Natural killer cell treated with Interleukin-12 subunit alpha and Interleukin-12 subunit beta and Interleukin-15 and Interleukin-18, amount 100 ng/mL, for 72 hours (primary cell): ENCODE measurements at regions not wholly inside any gene's neighbourhood (a gene's known extent, or its start where the extent isn't known, plus 50 kb on each side); places are given as distances from the start of the nearest gene placed in this dataset.
"Not testable (repeated sequence)": the region's sequence is repeated elsewhere in the genome, so short reads cannot be mapped to it uniquely, and the experiment has no call there.

Experiments used
- ATAC-seq, 2 donors: fragments of 150-1000 bp; cut with Tn5 transposase in 1 of 2; sonication (Bioruptor Pico), chemical (Tn5 transposase) in 1 of 2; 2 replicates each; pipeline ENCODE4 v1.10.0; 2021
- DNase-seq: peaks from one replicate; pipeline ENCODE4 v3.0.0; 2022; ENCODE audit warnings: low spot score
- H3K27ac Mint-ChIP-seq, 2 donors: 1 replicate in 1 of 2; 2 replicates in 1 of 2; pipeline ENCODE4 v1.8.0; 2022; ENCODE audit warnings: mixed read lengths in 2 of 2, mild to moderate bottlenecking in 1 of 2, moderate library complexity in 1 of 2
- H3K27me3 Mint-ChIP-seq, 2 donors: 1 replicate in 1 of 2; 2 replicates in 1 of 2; pipeline ENCODE4 v1.8.0; 2022; ENCODE audit warnings: mixed read lengths in 2 of 2
- H3K36me3 Mint-ChIP-seq: one replicate; pipeline ENCODE4 v1.8.0; 2022; ENCODE audit warnings: mixed read lengths
- H3K4me1 Mint-ChIP-seq, 2 donors: 1 replicate in 1 of 2; 2 replicates in 1 of 2; pipeline ENCODE4 v1.8.0; 2022; ENCODE audit warnings: low read depth in 2 of 2, mixed read lengths in 2 of 2, mild to moderate bottlenecking in 1 of 2
- H3K4me3 Mint-ChIP-seq: one replicate; pipeline ENCODE4 v1.8.0; 2022; ENCODE audit warnings: mixed read lengths
- H3K9me3 Mint-ChIP-seq: 2 replicates; pipeline ENCODE4 v1.8.0; 2022; ENCODE audit warnings: mixed read lengths

- Mint-ChIP-seq H3K27ac (no peak overlapping the region), H3K36me3 (no peaks in the 10 kb centered on the region), H3K9me3 (peaks cover 3% of the 10 kb centered on the region), H3K4me1 (no peaks in the 10 kb centered on the region), H3K27me3 (peaks cover 15 to 34% of the 10 kb centered on the region in 2 donors), H3K4me3 (no peak overlapping the region)
- ATAC-seq (no peak), DNase-seq (no peak)
These were observed 117.6 kb downstream of the SEM1 start for GRCh38 chr7:96591900-96592676.

- Mint-ChIP-seq H3K27me3 (peaks cover 15 to 39% of the 10 kb centered on the region in 2 donors), H3K4me3 (no peak overlapping the region), H3K4me1 (no peaks in the 10 kb centered on the region), H3K27ac (no peak overlapping the region), H3K36me3 (no peaks in the 10 kb centered on the region), H3K9me3 (peaks cover 3% of the 10 kb centered on the region)
- ATAC-seq (no peak), DNase-seq (no peak)
These were observed 118.3 kb downstream of the SEM1 start for GRCh38 chr7:96591159-96591899.

DNA sequence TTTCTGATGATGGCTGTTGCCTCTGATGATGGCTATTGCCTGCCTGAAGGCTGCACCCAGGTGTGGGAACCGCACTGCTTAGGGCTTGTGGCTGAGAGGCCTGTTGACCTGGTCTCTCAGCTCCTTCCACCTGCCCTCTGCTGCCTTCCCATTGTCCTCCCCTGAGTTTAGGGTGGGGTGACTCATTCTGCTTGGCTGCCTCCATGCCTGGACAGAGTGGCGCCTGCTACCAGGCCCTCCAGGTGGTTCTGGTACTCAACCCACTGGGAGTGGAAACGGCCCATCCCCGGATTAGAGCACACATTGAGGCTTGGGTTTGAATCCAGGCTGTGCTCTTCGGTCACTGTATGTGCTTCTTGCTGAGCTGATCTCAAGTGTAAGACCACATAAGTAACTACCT is 120.6 kb downstream of the SEM1 start:
- Mint-ChIP-seq H3K27me3 (peaks cover 15 to 50% of the 10 kb centered on the region in 2 donors), H3K4me3 (no peak overlapping the region), H3K9me3 (peaks cover 7% of the 10 kb centered on the region), H3K36me3 (peaks cover 5% of the 10 kb centered on the region), H3K27ac (no peak overlapping the region), H3K4me1 (no peaks in the 10 kb centered on the region)
- no peak for DNase-seq
- no peak for ATAC-seq

GRCh38 chr7:96579119-96579518 is 130.5 kb downstream of the SEM1 start:
- peaks cover 2 to 7% of the 10 kb centered on the region in 2 donors for H3K27me3 Mint-ChIP-seq
- H3K4me3 Mint-ChIP-seq = no peak overlapping the region
- H3K9me3 Mint-ChIP-seq = peaks cover 7% of the 10 kb centered on the region
- H3K36me3 Mint-ChIP-seq = no peaks in the 10 kb centered on the region
- no peak overlapping the region for H3K27ac Mint-ChIP-seq
- DNase-seq (no peak), ATAC-seq (no peak)
- H3K4me1 Mint-ChIP-seq = no peaks in the 10 kb centered on the region

DNA sequence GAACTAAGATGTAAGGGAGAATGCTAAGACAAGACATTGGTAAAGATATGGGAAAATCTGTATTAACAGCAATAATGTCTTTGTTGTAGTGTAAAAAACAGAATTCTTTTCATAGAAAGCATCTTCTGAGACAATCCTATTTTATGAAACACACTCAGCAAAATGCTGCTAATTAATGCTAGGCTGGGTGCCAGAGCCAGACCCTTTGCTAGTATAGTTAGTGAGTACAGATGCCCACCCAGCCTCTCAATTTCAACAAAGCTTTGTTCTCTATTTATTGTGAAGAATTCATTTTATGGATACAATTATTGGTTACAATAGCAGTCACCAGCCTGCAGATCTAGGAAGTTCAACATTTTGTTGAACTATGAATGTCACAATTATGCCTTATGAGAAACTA is 131.0 kb downstream of the SEM1 start:
- Mint-ChIP-seq H3K36me3 (no peaks in the 10 kb centered on the region), H3K27ac (no peak overlapping the region), H3K4me1 (no peaks in the 10 kb centered on the region), H3K9me3 (peaks cover 8% of the 10 kb centered on the region), H3K4me3 (no peak overlapping the region), H3K27me3 (peaks cover 2 to 7% of the 10 kb centered on the region in 2 donors)
- ATAC-seq (no peak), DNase-seq (no peak)

DNA sequence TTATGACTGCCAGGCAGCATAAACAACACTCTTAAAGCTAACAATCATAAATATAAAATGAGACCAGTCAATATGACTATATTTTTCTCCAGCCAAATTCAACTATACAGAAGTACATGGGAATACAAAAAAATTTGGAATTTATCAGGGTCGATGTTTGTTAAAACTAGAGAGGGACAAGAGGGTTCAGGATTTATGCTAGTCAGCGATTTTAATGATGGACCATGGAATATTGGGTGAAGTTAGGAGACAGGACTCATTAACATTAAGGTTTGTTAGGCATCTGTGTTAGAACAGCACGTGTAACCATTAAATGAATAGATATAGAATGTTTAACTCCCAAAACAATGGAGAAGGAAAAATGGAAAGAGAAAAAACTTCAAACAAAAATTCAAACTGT is 146.2 kb downstream of the SEM1 start:
- peaks cover 5 to 24% of the 10 kb centered on the region in 2 donors for H3K27me3 Mint-ChIP-seq
- no peak overlapping the region for H3K27ac Mint-ChIP-seq
- DNase-seq = no peak
- no peak overlapping the region for H3K4me3 Mint-ChIP-seq
- no peaks in the 10 kb centered on the region for H3K36me3 Mint-ChIP-seq
- H3K9me3 Mint-ChIP-seq = no peaks in the 10 kb centered on the region
- H3K4me1 Mint-ChIP-seq = no peaks in the 10 kb centered on the region
- no peak for ATAC-seq

DNA sequence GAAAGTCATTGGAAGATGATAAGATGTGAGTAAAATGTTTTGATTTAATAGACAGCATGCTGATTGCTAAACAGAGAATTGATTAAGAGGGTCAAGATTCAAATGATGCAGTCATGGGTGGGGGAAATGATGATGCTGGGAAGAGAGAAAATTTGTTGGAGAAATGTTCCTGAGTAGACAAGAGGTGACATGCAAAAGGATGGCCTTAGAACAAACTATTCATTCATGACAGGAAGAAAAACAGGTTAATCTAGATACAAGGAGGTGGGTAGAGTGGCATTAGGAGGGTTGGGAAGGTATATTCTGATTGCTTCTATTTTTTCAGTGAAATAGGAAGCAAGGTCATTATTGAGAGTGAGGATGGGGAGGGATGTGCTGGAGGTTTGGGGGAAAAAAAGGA is 146.7 kb downstream of the SEM1 start:
- no peaks in the 10 kb centered on the region for H3K9me3 Mint-ChIP-seq

DNA sequence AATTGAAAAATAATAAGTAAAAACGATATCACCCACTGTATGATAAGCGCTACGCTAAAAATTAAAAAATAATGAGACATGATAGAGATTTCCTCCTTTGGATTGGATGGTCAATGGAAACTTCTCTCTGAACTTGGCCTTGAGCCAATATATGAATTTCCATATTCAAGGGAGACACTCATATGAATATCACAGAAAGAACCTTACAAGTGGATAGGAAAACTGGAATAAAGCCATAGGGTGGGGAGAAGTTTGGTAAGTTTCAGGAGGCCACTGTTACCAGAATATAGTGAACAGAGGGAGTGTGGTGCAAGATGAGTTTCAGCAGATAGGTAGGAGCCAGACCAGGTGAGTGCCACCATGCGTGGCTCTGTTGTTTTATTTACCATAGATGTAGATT is 147.2 kb downstream of the SEM1 start:
- H3K4me3 Mint-ChIP-seq = no peak overlapping the region
- no peaks in the 10 kb centered on the region for H3K9me3 Mint-ChIP-seq
- no peaks in the 10 kb centered on the region for H3K4me1 Mint-ChIP-seq
- no peak for DNase-seq
- no peak overlapping the region for H3K27ac Mint-ChIP-seq
- H3K36me3 Mint-ChIP-seq = no peaks in the 10 kb centered on the region
- peaks cover 5 to 18% of the 10 kb centered on the region in 2 donors for H3K27me3 Mint-ChIP-seq
- no peak for ATAC-seq

More for the DNA sequence above, 146.7 kb downstream of the SEM1 start:
- DNase-seq (no peak), ATAC-seq (no peak)
- Mint-ChIP-seq H3K27me3 (peaks cover 5 to 21% of the 10 kb centered on the region in 2 donors), H3K36me3 (no peaks in the 10 kb centered on the region), H3K27ac (no peak overlapping the region), H3K4me3 (no peak overlapping the region), H3K4me1 (no peaks in the 10 kb centered on the region)

- no peak for ATAC-seq
- no peaks in the 10 kb centered on the region for H3K36me3 Mint-ChIP-seq
- H3K9me3 Mint-ChIP-seq = no peaks in the 10 kb centered on the region
- no peak for DNase-seq
- H3K27ac Mint-ChIP-seq = no peak overlapping the region
- peaks cover 5 to 18% of the 10 kb centered on the region in 2 donors for H3K27me3 Mint-ChIP-seq
- H3K4me1 Mint-ChIP-seq = no peaks in the 10 kb centered on the region
- no peak overlapping the region for H3K4me3 Mint-ChIP-seq
These were observed 147.8 kb downstream of the SEM1 start for GRCh38 chr7:96561892-96562291.

DNA sequence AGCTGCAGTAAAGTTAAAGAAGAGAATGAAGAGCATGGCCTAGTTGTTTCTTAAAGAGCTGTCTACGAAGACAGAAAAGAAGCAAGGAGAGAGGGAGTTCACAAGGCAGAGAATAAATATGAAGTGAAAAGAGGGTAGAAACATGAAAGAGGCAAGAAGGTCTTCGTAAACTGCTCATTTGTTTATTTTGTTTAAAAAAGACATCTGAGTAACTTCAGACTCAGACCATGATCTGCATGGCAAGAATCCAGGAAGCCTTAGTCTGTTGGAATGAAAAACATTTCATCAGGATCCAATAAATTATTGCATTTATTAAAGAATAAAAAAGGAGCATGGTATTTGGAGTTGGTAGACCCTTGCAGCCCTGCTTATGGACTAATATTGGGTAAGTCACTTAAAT is 151.1 kb downstream of the SEM1 start:
- H3K36me3 Mint-ChIP-seq = no peaks in the 10 kb centered on the region
- no peak overlapping the region for H3K4me3 Mint-ChIP-seq

GRCh38 chr7:96558093-96558492 is 151.6 kb downstream of the SEM1 start:
- Mint-ChIP-seq H3K27me3 (peaks cover 6 to 10% of the 10 kb centered on the region in 2 donors), H3K27ac (no peak overlapping the region), H3K9me3 (peaks cover 3% of the 10 kb centered on the region), H3K36me3 (no peaks in the 10 kb centered on the region), H3K4me3 (no peak overlapping the region), H3K4me1 (no peaks in the 10 kb centered on the region)
- DNase-seq (no peak), ATAC-seq (no peak)

More for the DNA sequence above, 151.1 kb downstream of the SEM1 start:
- Mint-ChIP-seq H3K9me3 (peaks cover 3% of the 10 kb centered on the region), H3K27me3 (peaks cover 7 to 15% of the 10 kb centered on the region in 2 donors), H3K4me1 (no peaks in the 10 kb centered on the region), H3K27ac (no peak overlapping the region)
- DNase-seq (no peak), ATAC-seq (no peak)

GRCh38 chr7:96557598-96557997 is 152.0 kb downstream of the SEM1 start:
- H3K36me3 Mint-ChIP-seq, DNase-seq, H3K4me1 Mint-ChIP-seq, H3K4me3 Mint-ChIP-seq, H3K27ac Mint-ChIP-seq, H3K9me3 Mint-ChIP-seq, H3K27me3 Mint-ChIP-seq, ATAC-seq: not testable (repeated sequence)

GRCh38 chr7:96548664-96549063 is 161.0 kb downstream of the SEM1 start:
- no peak for ATAC-seq
- Mint-ChIP-seq H3K4me3 (no peak overlapping the region), H3K36me3 (no peaks in the 10 kb centered on the region), H3K4me1 (no peaks in the 10 kb centered on the region), H3K9me3 (no peaks in the 10 kb centered on the region), H3K27ac (no peak overlapping the region), H3K27me3 (peaks cover 2 to 14% of the 10 kb centered on the region in 2 donors)
- DNase-seq = no peak

GRCh38 chr7:96547371-96547811 is 162.3 kb downstream of the SEM1 start:
- peaks cover 2 to 14% of the 10 kb centered on the region in 2 donors for H3K27me3 Mint-ChIP-seq
- H3K4me1 Mint-ChIP-seq = no peaks in the 10 kb centered on the region
- no peak for DNase-seq
- no peak overlapping the region for H3K27ac Mint-ChIP-seq
- ATAC-seq = no peak
- H3K36me3 Mint-ChIP-seq = no peaks in the 10 kb centered on the region
- H3K9me3 Mint-ChIP-seq = no peaks in the 10 kb centered on the region
- H3K4me3 Mint-ChIP-seq = no peak overlapping the region
